B cell (primary cell): ENCODE measurements at regions not wholly inside any gene's neighbourhood (a gene's known extent, or its start where the extent isn't known, plus 50 kb on each side); places are given as distances from the start of the nearest gene placed in this dataset.

Experiments
- ATAC-seq: fragments of 200-7000 bp; cut with Tn5 transposase; one replicate; pipeline ENCODE4 v1.10.0; 2021; ENCODE audit warnings: low read depth, mild to moderate bottlenecking, moderate number of reproducible peaks, moderate library complexity
- CTCF ChIA-PET: fragments of 350-600 bp; sonication (Branson Sonifier 250); formaldehyde crosslinking; loops from one replicate; lab custom pipeline; 2021; ENCODE audit warnings: antibody characterized with exemption, inconsistent platforms; lab: Charles Lee
- POLR2A ChIA-PET: fragments of 350-600 bp; sonication (Branson Sonifier 250); formaldehyde crosslinking; loops from one replicate; lab custom pipeline; 2021; ENCODE audit warnings: antibody characterized with exemption; lab: Charles Lee
- DNase-seq: peaks from one replicate; pipeline ENCODE4 v3.0.0; 2013
- H2AFZ ChIP-seq: 2 replicates; pipeline ENCODE4 v1.6.1; 2012; ENCODE audit warnings: mild to moderate bottlenecking, low read depth, low read length; ENCODE audit not compliant: insufficient read depth, poor library complexity, severe bottlenecking
- H3K27ac ChIP-seq, 2 donors: 1 replicate in 1 of 2; 2 replicates in 1 of 2; pipeline ENCODE4 v1.5.1; 2012 to 2013; ENCODE audit warnings: low read length in 2 of 2, mild to moderate bottlenecking in 2 of 2, moderate library complexity in 1 of 2
- H3K27me3 ChIP-seq, 4 experiments: fragments of 200-600 bp in 1 of 4; sonication (generic) in 1 of 4; replicated peaks in 1 of 4; 1 replicate in 2 of 4; 2 replicates in 2 of 4; pipeline versions ENCODE4 v1.6.1 to v1.7.0; 2013 to 2016; ENCODE audit warnings: low read length in 3 of 4, mild to moderate bottlenecking in 2 of 4, mixed read lengths in 1 of 4, moderate library complexity in 1 of 4; ENCODE audit not compliant: insufficient read depth in 4 of 4, control insufficient read depth in 3 of 4; ENCODE audit errors: control extremely low read depth in 1 of 4
- H3K36me3 ChIP-seq, 2 experiments: replicated peaks in 1 of 2; 1 replicate in 1 of 2; 2 replicates in 1 of 2; pipeline versions ENCODE4 v1.6.1 to v1.7.1; 2013; ENCODE audit warnings: low read length in 1 of 2; ENCODE audit not compliant: insufficient read depth in 2 of 2, control insufficient read depth in 1 of 2; ENCODE audit errors: control extremely low read depth in 1 of 2, extremely low read depth in 1 of 2
- H3K4me1 ChIP-seq, 2 donors: fragments of 200-600 bp in 1 of 2; sonication (generic) in 1 of 2; 1 replicate in 1 of 2; 2 replicates in 1 of 2; pipeline versions ENCODE4 v1.5.1 to v1.6.1; 2013 to 2017; ENCODE audit warnings: low read length in 2 of 2; ENCODE audit not compliant: control insufficient read depth in 2 of 2, insufficient read depth in 2 of 2
- H3K4me2 ChIP-seq: replicated peaks from 2 replicates; pipeline ENCODE3; 2012; ENCODE audit warnings: mild to moderate bottlenecking, low read depth, low read length; ENCODE audit not compliant: poor library complexity, severe bottlenecking
- H3K4me3 ChIP-seq, 5 experiments: fragments of 200-600 bp in 1 of 5; sonication (generic) in 1 of 5; 1 replicate in 3 of 5; 2 replicates in 2 of 5; pipeline versions ENCODE4 v1.5.1 to v1.7.0; 2011 to 2016; ENCODE audit warnings: low read length in 4 of 5, mild to moderate bottlenecking in 4 of 5, low read depth in 2 of 5, control low read depth in 1 of 5, moderate library complexity in 1 of 5; ENCODE audit not compliant: insufficient read depth in 1 of 5; ENCODE audit errors: control extremely low read depth in 1 of 5, extremely low read depth in 1 of 5
- H3K79me2 ChIP-seq: fragments of 200-600 bp; sonication (generic); one replicate; pipeline ENCODE4 v1.6.0; 2016; ENCODE audit warnings: low read length; ENCODE audit not compliant: control insufficient read depth, insufficient read depth
- H3K9ac ChIP-seq: fragments of 200-600 bp; sonication (generic); 2 replicates; pipeline ENCODE4 v1.6.1; 2017; ENCODE audit warnings: mild to moderate bottlenecking, low read length, moderate library complexity
- H3K9me3 ChIP-seq, 3 donors: one replicate each; pipeline versions ENCODE4 v1.6.1 to v1.7.1; 2013; ENCODE audit warnings: low read length in 2 of 3; ENCODE audit not compliant: control insufficient read depth in 2 of 3, insufficient read depth in 1 of 3; ENCODE audit errors: control extremely low read depth in 1 of 3
- H4K20me1 ChIP-seq: 2 replicates; pipeline ENCODE4 v1.6.0; 2012; ENCODE audit warnings: mild to moderate bottlenecking, low read length; ENCODE audit not compliant: insufficient read depth, control insufficient read depth, poor library complexity, severe bottlenecking
- H3K27ac Mint-ChIP-seq: one replicate; pipeline ENCODE4 v1.8.0; 2021; ENCODE audit warnings: mixed read lengths
- H3K27me3 Mint-ChIP-seq: one replicate; pipeline ENCODE4 v1.8.0; 2021; ENCODE audit warnings: mixed read lengths
- H3K4me1 Mint-ChIP-seq: one replicate; pipeline ENCODE4 v1.8.0; 2021; ENCODE audit warnings: mixed read lengths
- H3K4me3 Mint-ChIP-seq: one replicate; pipeline ENCODE4 v1.8.0; 2021; ENCODE audit warnings: mixed read lengths
- H3K9me3 Mint-ChIP-seq: one replicate; pipeline ENCODE4 v1.8.0; 2022; ENCODE audit warnings: mixed read lengths; ENCODE audit not compliant: insufficient read depth
- CTCF ChIP-seq: fragments of 200-600 bp; IDR thresholded peaks from one replicate; pipeline ENCODE4 v1.8.0; 2022; ENCODE audit warnings: antibody characterized with exemption, mild to moderate bottlenecking
- EZH2 ChIP-seq: IDR thresholded peaks from 2 replicates; pipeline ENCODE4 v1.6.1; 2012; ENCODE audit warnings: borderline replicate concordance, low read depth, mild to moderate bottlenecking, moderate library complexity, low read length; ENCODE audit not compliant: insufficient read depth, poor library complexity, severe bottlenecking
- WGBS: methylation state at CpG from one replicate; pipeline ENCODE4 v1.1.5; 2013; ENCODE audit warnings: missing lambda C conversion rate; ENCODE audit not compliant: insufficient coverage; 5-methylcytosine and 5-hydroxymethylcytosine counted together
- intact Hi-C: fragments of 100-400 bp; cut with micrococcal nuclease; formaldehyde crosslinking; loops from one replicate; pipeline ENCODE4 v1.10.0; 2022

GRCh38 chr20:2237059-2237458 is 58.7 kb upstream of the TGM3 start:
- H3K79me2 ChIP-seq = no peaks in the 10 kb centered on the region
- no peaks in the 10 kb centered on the region for H4K20me1 ChIP-seq
- Mint-ChIP-seq H3K27me3 (peaks cover 6% of the 10 kb centered on the region), H3K9me3 (no peaks in the 10 kb centered on the region), H3K4me1 (peaks cover 5% of the 10 kb centered on the region), H3K4me3 (no peak overlapping the region), H3K27ac (no peak overlapping the region)
- DNase-seq = no peak
- intact Hi-C loops = no loop called here
- H3K4me3 ChIP-seq = no peak overlapping the region
- ATAC-seq = no peak
- H3K4me1 ChIP-seq = no peaks in the 10 kb centered on the region
- POLR2A ChIA-PET = no interaction called here
- H3K36me3 ChIP-seq = no peaks in the 10 kb centered on the region
- WGBS = 89% methylated on average over 11 of the region's 11 CpGs
- H3K9ac ChIP-seq = no peak overlapping the region
- H2AFZ ChIP-seq = no peak overlapping the region
- TF ChIP-seq EZH2 (no peak), CTCF (no peak)
- CTCF ChIA-PET = interaction anchor here (0.6 to 0.7 kb wide), 2 partner anchors 63 to 216 kb away, joined by 3 read pairs; no protein-coding TSS in a partner anchor
- H3K4me2 ChIP-seq = no peak overlapping the region
- H3K27ac ChIP-seq = no peak overlapping the region
- no peaks in the 10 kb centered on the region for H3K27me3 ChIP-seq
- H3K9me3 ChIP-seq = peaks cover 0 to 2% (median 0%) of the 10 kb centered on the region in 3 donors

- Histone ChIP-seq H2AFZ (no peak overlapping the region), H3K9ac (no peak overlapping the region), H4K20me1 (no peaks in the 10 kb centered on the region), H3K4me3 (no peak overlapping the region), H3K9me3 (peaks cover 0 to 2% (median 0%) of the 10 kb centered on the region in 3 donors), H3K27me3 (no peaks in the 10 kb centered on the region), H3K4me1 (no peaks in the 10 kb centered on the region), H3K27ac (no peak overlapping the region), H3K79me2 (no peaks in the 10 kb centered on the region), H3K4me2 (no peak overlapping the region), H3K36me3 (no peaks in the 10 kb centered on the region)
- ChIA-PET CTCF (no interaction called here), POLR2A (no interaction called here)
- Mint-ChIP-seq H3K4me3 (no peak overlapping the region), H3K27ac (no peak overlapping the region), H3K9me3 (no peaks in the 10 kb centered on the region), H3K4me1 (peaks cover 5% of the 10 kb centered on the region), H3K27me3 (peaks cover 14% of the 10 kb centered on the region)
- WGBS = no CpG with 5 or more reads among the region's 2 CpGs
- intact Hi-C loops = no loop called here
- ATAC-seq (no peak), DNase-seq (no peak)
- TF ChIP-seq CTCF (no peak), EZH2 (no peak)
Measured at GRCh38 chr20:2238601-2239000, 57.2 kb upstream of the TGM3 start.
